Caco-2 (cell line): ENCODE measurements at regions not wholly inside any gene's neighbourhood (a gene's known extent, or its start where the extent isn't known, plus 50 kb on each side); places are given as distances from the start of the nearest gene placed in this dataset.

Source experiments
- BruUV-seq: library from RNA; stranded (reverse); fragments of 400-500 nt; replicated peaks from 2 replicates; lab custom pipeline; 2021; lab: Mats Ljungman, UMichigan
- CTCF ChIA-PET: fragments of 300-600 bp; sonication (Branson Sonifier 250); formaldehyde crosslinking; loops from one replicate; lab custom pipeline; 2022; ENCODE audit warnings: antibody characterized with exemption; lab: Charles Lee
- POLR2A ChIA-PET: fragments of 300-600 bp; sonication (Branson Sonifier 250); formaldehyde crosslinking; loops from one replicate; lab custom pipeline; 2022; ENCODE audit warnings: antibody characterized with exemption; lab: Charles Lee
- DNase-seq, 2 experiments: peaks; one replicate each; pipeline versions ENCODE4 v3.0.0 to v3.0.0-alpha.2; 2020 to 2022
- H3K27me3 ChIP-seq: replicated peaks from 2 replicates; pipeline ENCODE4 v1.6.0; 2011; ENCODE audit warnings: low read length; ENCODE audit not compliant: control insufficient read depth, insufficient read depth
- H3K36me3 ChIP-seq: 2 replicates; pipeline ENCODE4 v1.5.1; 2011; ENCODE audit warnings: low read length; ENCODE audit not compliant: control insufficient read depth, insufficient read depth
- H3K4me1 ChIP-seq: fragments of 250-450 bp; sonication (Bioruptor Pico); 2 replicates; pipeline ENCODE4 v1.5.1; 2020; ENCODE audit warnings: mild to moderate bottlenecking
- H3K4me3 ChIP-seq: 2 replicates; pipeline ENCODE4 v1.5.1; 2011; ENCODE audit warnings: low read depth, mild to moderate bottlenecking, control low read depth, low read length
- H3K9me3 ChIP-seq: fragments of 250-450 bp; sonication (Bioruptor Pico); 2 replicates; pipeline ENCODE4 v1.5.1; 2020; ENCODE audit warnings: mild to moderate bottlenecking, moderate library complexity
- H3K27ac Mint-ChIP-seq: one replicate; pipeline ENCODE4 v1.8.0; 2022; ENCODE audit warnings: mixed read lengths; ENCODE audit not compliant: unreplicated experiment
- H3K27me3 Mint-ChIP-seq: one replicate; pipeline ENCODE4 v1.8.0; 2022; ENCODE audit warnings: mixed read lengths; ENCODE audit not compliant: insufficient read depth, unreplicated experiment
- H3K36me3 Mint-ChIP-seq: one replicate; pipeline ENCODE4 v1.8.0; 2022; ENCODE audit warnings: mild to moderate bottlenecking, mixed read lengths; ENCODE audit not compliant: insufficient read depth, unreplicated experiment
- H3K4me1 Mint-ChIP-seq: one replicate; pipeline ENCODE4 v1.8.0; 2022; ENCODE audit warnings: low read depth, mixed read lengths; ENCODE audit not compliant: unreplicated experiment
- H3K4me3 Mint-ChIP-seq: one replicate; pipeline ENCODE4 v1.8.0; 2022; ENCODE audit warnings: mild to moderate bottlenecking, moderate library complexity, mixed read lengths; ENCODE audit not compliant: unreplicated experiment
- H3K9me3 Mint-ChIP-seq: one replicate; pipeline ENCODE4 v1.8.0; 2022; ENCODE audit warnings: mixed read lengths; ENCODE audit not compliant: unreplicated experiment
- intact Hi-C: fragments of 100-400 bp; cut with micrococcal nuclease; formaldehyde crosslinking; loops from one replicate; pipeline ENCODE4 v1.10.0; 2022; ENCODE audit not compliant: unreplicated experiment
- TF ChIP-seq, protein P1 (sequence below), 2 experiments: fragments of 200-600 bp in 1 of 2; IDR thresholded peaks; 1 replicate in 1 of 2; 2 replicates in 1 of 2; pipeline versions ENCODE4 v1.5.1 to v1.8.0; 2011 to 2022; ENCODE audit warnings: antibody characterized with exemption in 1 of 2, control low read depth in 1 of 2, inconsistent platforms in 1 of 2, low read depth in 1 of 2, low read length in 1 of 2, mild to moderate bottlenecking in 1 of 2, moderate library complexity in 1 of 2; ENCODE audit not compliant: insufficient read depth in 1 of 2, severe bottlenecking in 1 of 2, unreplicated experiment in 1 of 2

DNA sequence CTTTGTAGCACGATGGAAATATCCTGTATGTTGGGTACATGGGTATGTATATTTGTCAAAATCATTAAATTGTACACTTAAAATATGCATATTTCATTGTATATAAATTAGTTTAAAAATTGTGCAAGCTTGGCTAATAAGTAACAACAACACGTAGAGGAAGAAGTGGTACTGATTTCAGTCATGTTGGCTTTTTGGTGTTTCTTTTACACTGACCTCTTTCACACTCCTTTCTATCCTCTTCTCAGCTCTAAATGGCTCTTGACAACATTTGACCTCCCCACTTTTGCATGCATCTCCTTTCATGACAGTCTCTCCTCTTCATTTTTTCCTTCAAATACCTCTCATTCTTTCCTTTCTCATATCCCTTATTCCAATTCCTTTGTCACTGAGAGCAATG, 801.4 kb upstream of the ZEB2 start:
- BruUV-seq, result no TSS peak
- Histone ChIP-seq H3K4me3 (no peak overlapping the region), H3K9me3 (no peaks in the 10 kb centered on the region), H3K36me3 (no peaks in the 10 kb centered on the region), H3K4me1 (no peaks in the 10 kb centered on the region), H3K27me3 (no peaks in the 10 kb centered on the region)
- DNase-seq, result no peak
- ChIA-PET CTCF (no interaction called here), POLR2A (no interaction called here)
- Mint-ChIP-seq H3K27ac (no peak overlapping the region), H3K4me3 (no peak overlapping the region), H3K9me3 (no peaks in the 10 kb centered on the region), H3K27me3 (peaks cover 11% of the 10 kb centered on the region), H3K4me1 (no peaks in the 10 kb centered on the region), H3K36me3 (no peaks in the 10 kb centered on the region)
- intact Hi-C loops, result no loop called here
- TF ChIP-seq, protein P1, sequence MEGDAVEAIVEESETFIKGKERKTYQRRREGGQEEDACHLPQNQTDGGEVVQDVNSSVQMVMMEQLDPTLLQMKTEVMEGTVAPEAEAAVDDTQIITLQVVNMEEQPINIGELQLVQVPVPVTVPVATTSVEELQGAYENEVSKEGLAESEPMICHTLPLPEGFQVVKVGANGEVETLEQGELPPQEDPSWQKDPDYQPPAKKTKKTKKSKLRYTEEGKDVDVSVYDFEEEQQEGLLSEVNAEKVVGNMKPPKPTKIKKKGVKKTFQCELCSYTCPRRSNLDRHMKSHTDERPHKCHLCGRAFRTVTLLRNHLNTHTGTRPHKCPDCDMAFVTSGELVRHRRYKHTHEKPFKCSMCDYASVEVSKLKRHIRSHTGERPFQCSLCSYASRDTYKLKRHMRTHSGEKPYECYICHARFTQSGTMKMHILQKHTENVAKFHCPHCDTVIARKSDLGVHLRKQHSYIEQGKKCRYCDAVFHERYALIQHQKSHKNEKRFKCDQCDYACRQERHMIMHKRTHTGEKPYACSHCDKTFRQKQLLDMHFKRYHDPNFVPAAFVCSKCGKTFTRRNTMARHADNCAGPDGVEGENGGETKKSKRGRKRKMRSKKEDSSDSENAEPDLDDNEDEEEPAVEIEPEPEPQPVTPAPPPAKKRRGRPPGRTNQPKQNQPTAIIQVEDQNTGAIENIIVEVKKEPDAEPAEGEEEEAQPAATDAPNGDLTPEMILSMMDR (IDR thresholded peaks at IDR 0.05; ENCODE audit: insufficient read depth in 1 of 2, low read depth in 1 of 2, low read length in 1 of 2, severe bottlenecking in 1 of 2, unreplicated experiment in 1 of 2), result no peak

DNA sequence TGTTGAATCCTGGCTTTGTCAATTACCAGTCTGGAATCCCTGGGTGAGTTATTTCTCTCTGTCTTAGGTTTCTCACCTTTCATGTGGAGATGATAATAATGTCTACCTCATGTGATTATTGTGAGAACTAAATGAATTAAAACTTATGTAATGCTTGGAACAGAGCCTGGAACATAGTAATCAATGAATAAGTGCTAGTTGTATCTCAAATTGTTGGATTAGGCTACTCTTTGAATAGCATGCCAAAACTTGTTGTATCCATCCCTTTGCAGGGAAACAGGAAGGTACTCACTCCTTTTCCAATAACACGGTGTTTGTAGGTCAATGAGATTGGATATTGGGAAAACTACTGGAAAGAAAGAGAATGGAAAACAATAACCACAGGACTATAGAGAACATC, 796.6 kb upstream of the ZEB2 start:
- TF ChIP-seq, protein P1 (IDR thresholded peaks at IDR 0.05; ENCODE audit: insufficient read depth in 1 of 2, low read depth in 1 of 2, low read length in 1 of 2, severe bottlenecking in 1 of 2, unreplicated experiment in 1 of 2), result no peak
- Mint-ChIP-seq H3K4me1 (no peaks in the 10 kb centered on the region), H3K27ac (no peak overlapping the region), H3K9me3 (no peaks in the 10 kb centered on the region), H3K4me3 (no peak overlapping the region), H3K36me3 (no peaks in the 10 kb centered on the region), H3K27me3 (peaks cover 6% of the 10 kb centered on the region)
- CTCF ChIA-PET, result no interaction called here
- Histone ChIP-seq H3K9me3 (no peaks in the 10 kb centered on the region), H3K36me3 (no peaks in the 10 kb centered on the region), H3K4me3 (no peak overlapping the region), H3K4me1 (no peaks in the 10 kb centered on the region), H3K27me3 (no peaks in the 10 kb centered on the region)
- intact Hi-C loops, result no loop called here
- POLR2A ChIA-PET, result no interaction called here
- BruUV-seq, result no TSS peak
- DNase-seq, result no peak

DNA sequence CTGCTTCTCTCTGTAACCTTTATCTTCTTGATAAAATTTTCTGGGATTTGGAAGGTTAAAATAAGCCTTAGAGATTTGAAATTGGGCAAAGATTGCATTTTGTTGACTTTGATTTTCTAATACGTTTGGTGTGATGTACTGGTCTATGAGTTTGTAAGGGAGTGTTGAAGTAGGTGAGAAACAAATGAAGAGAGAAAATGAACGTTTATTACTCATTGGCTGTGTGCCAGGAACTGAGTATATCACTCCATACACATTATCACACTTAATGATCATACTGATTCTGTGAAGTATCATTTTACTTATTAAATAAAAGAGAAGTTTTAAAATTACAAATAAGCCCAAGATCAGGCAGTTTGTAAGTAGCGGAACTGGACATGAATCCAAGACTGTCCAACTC, 795.1 kb upstream of the ZEB2 start:
- ChIA-PET CTCF (no interaction called here), POLR2A (interaction anchor here (0.5 kb wide), 1 partner anchor 39 kb away, joined by 4 read pairs; no protein-coding TSS in a partner anchor)
- Histone ChIP-seq H3K36me3 (no peaks in the 10 kb centered on the region), H3K27me3 (no peaks in the 10 kb centered on the region), H3K9me3 (no peaks in the 10 kb centered on the region), H3K4me1 (no peaks in the 10 kb centered on the region), H3K4me3 (no peak overlapping the region)
- Mint-ChIP-seq H3K27me3 (peaks cover 6% of the 10 kb centered on the region), H3K36me3 (no peaks in the 10 kb centered on the region), H3K9me3 (no peaks in the 10 kb centered on the region), H3K4me1 (no peaks in the 10 kb centered on the region), H3K27ac (no peak overlapping the region), H3K4me3 (no peak overlapping the region)
- no peak for DNase-seq
- BruUV-seq, result no TSS peak
- intact Hi-C loops, result no loop called here
- TF ChIP-seq, protein P1 (IDR thresholded peaks at IDR 0.05; ENCODE audit: insufficient read depth in 1 of 2, low read depth in 1 of 2, low read length in 1 of 2, severe bottlenecking in 1 of 2, unreplicated experiment in 1 of 2), result no peak
